ENCODE measurements at regions not wholly inside any gene's neighbourhood (a gene's known extent, or its start where the extent isn't known, plus 50 kb on each side); places are given as distances from the start of the nearest gene placed in this dataset.

DNA sequence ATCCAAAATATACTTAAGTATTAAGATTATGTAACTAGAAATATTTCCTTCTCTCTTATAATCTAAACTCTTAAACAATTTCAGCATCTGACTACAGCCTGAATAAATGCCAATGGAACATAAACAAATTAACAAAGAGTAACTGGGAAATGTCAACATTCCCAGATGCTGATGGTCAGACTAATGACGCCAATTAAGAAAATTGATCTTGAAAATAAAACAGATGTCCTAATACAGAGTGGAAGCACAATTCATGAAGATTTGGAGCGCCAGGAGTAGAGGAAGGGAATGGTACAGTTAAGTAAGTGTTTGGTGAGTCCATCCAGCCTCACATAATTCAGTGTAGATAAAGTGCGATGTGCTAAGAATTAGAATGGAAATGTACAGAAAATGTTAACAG is 203.7 kb upstream of the NWD2 start:
- no peak overlapping the region for H3K9ac ChIP-seq (ENCODE audit: low read length)
- H4K20me1 ChIP-seq (ENCODE audit: insufficient read depth), result no peaks in the 10 kb centered on the region
- no peaks in the 10 kb centered on the region for H3K27me3 ChIP-seq (ENCODE audit: insufficient read depth, low read depth, low read length)
- no peak overlapping the region for H3K4me3 ChIP-seq (ENCODE audit: low read length)
- no peak overlapping the region for H3K27ac ChIP-seq (ENCODE audit: low read length)
- no peak for TF ChIP-seq TAF1 (IDR thresholded peaks at IDR 0.05; ENCODE audit: low read depth)
- no peak for TF ChIP-seq POLR2AphosphoS5 (IDR thresholded peaks at IDR 0.05)
- TF ChIP-seq, protein P1, sequence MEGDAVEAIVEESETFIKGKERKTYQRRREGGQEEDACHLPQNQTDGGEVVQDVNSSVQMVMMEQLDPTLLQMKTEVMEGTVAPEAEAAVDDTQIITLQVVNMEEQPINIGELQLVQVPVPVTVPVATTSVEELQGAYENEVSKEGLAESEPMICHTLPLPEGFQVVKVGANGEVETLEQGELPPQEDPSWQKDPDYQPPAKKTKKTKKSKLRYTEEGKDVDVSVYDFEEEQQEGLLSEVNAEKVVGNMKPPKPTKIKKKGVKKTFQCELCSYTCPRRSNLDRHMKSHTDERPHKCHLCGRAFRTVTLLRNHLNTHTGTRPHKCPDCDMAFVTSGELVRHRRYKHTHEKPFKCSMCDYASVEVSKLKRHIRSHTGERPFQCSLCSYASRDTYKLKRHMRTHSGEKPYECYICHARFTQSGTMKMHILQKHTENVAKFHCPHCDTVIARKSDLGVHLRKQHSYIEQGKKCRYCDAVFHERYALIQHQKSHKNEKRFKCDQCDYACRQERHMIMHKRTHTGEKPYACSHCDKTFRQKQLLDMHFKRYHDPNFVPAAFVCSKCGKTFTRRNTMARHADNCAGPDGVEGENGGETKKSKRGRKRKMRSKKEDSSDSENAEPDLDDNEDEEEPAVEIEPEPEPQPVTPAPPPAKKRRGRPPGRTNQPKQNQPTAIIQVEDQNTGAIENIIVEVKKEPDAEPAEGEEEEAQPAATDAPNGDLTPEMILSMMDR (IDR thresholded peaks at IDR 0.05; ENCODE audit: poor library complexity, severe bottlenecking), result no peak
- TF ChIP-seq EP300 (conservative IDR thresholded peaks at IDR 0.05; ENCODE audit: poor library complexity, severe bottlenecking), result no peak
- TF ChIP-seq MXI1 (conservative IDR thresholded peaks at IDR 0.05; ENCODE audit: poor library complexity, severe bottlenecking), result no peak
- TF ChIP-seq, protein P2, sequence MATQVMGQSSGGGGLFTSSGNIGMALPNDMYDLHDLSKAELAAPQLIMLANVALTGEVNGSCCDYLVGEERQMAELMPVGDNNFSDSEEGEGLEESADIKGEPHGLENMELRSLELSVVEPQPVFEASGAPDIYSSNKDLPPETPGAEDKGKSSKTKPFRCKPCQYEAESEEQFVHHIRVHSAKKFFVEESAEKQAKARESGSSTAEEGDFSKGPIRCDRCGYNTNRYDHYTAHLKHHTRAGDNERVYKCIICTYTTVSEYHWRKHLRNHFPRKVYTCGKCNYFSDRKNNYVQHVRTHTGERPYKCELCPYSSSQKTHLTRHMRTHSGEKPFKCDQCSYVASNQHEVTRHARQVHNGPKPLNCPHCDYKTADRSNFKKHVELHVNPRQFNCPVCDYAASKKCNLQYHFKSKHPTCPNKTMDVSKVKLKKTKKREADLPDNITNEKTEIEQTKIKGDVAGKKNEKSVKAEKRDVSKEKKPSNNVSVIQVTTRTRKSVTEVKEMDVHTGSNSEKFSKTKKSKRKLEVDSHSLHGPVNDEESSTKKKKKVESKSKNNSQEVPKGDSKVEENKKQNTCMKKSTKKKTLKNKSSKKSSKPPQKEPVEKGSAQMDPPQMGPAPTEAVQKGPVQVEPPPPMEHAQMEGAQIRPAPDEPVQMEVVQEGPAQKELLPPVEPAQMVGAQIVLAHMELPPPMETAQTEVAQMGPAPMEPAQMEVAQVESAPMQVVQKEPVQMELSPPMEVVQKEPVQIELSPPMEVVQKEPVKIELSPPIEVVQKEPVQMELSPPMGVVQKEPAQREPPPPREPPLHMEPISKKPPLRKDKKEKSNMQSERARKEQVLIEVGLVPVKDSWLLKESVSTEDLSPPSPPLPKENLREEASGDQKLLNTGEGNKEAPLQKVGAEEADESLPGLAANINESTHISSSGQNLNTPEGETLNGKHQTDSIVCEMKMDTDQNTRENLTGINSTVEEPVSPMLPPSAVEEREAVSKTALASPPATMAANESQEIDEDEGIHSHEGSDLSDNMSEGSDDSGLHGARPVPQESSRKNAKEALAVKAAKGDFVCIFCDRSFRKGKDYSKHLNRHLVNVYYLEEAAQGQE (IDR thresholded peaks at IDR 0.05; ENCODE audit: borderline replicate concordance), result no peak
- TF ChIP-seq SMC3 (conservative IDR thresholded peaks at IDR 0.05; ENCODE audit: poor library complexity), result no peak
- TF ChIP-seq RAD21 (conservative IDR thresholded peaks at IDR 0.05), result no peak
- no peaks in the 10 kb centered on the region for H3K79me2 ChIP-seq (replicated peaks; ENCODE audit: insufficient read depth, low read length)
- H3K9me3 ChIP-seq (ENCODE audit: low read length), result no peaks in the 10 kb centered on the region
- H2AFZ ChIP-seq (ENCODE audit: low read depth, low read length), result no peak overlapping the region
- H3K4me2 ChIP-seq (ENCODE audit: low read length), result no peak overlapping the region
- no peaks in the 10 kb centered on the region for H3F3A ChIP-seq (ENCODE audit: insufficient read depth, low read length, poor library complexity, severe bottlenecking)
- H3K36me3 ChIP-seq (ENCODE audit: insufficient read depth, low read length), result no peaks in the 10 kb centered on the region
- no peaks in the 10 kb centered on the region for H3K9me2 ChIP-seq (ENCODE audit: insufficient read depth, low read length)

DNA sequence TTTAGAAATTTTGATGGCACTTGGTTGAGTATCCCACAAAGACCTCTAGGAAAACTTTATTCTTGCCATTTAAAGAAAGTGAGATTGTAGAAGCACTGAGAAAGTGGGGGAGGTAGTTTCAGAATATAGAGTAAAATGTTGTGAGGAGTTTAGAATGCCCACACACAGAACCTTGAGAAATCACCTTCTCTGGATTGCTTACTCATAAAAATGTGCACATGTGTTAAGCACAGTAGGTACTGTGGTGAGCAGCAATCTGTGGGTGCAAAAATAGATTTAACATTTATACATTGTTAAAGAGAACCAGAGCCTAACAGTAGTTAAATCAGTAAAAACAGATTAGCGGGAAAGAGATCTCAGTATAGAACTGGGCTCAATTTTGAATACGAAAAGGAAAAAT is 201.2 kb upstream of the NWD2 start:
- no peak overlapping the region for H3K27ac ChIP-seq (ENCODE audit: low read length)
- TF ChIP-seq, protein P2 (IDR thresholded peaks at IDR 0.05; ENCODE audit: borderline replicate concordance), result no peak
- TF ChIP-seq MXI1 (conservative IDR thresholded peaks at IDR 0.05; ENCODE audit: poor library complexity, severe bottlenecking) (no peak), TAF1 (IDR thresholded peaks at IDR 0.05; ENCODE audit: low read depth) (no peak), RAD21 (conservative IDR thresholded peaks at IDR 0.05) (no peak), EZH2 (IDR thresholded peaks at IDR 0.05; ENCODE audit: borderline replicate concordance, insufficient read depth, low read length, poor library complexity, severe bottlenecking) (no peak), POLR2AphosphoS5 (IDR thresholded peaks at IDR 0.05) (no peak), EP300 (conservative IDR thresholded peaks at IDR 0.05; ENCODE audit: poor library complexity, severe bottlenecking) (no peak), SMC3 (conservative IDR thresholded peaks at IDR 0.05; ENCODE audit: poor library complexity) (no peak)
- TF ChIP-seq, protein P1 (IDR thresholded peaks at IDR 0.05; ENCODE audit: poor library complexity, severe bottlenecking), result no peak
- H2AFZ ChIP-seq (ENCODE audit: low read depth, low read length), result no peak overlapping the region
- no peaks in the 10 kb centered on the region for H3K27me3 ChIP-seq (ENCODE audit: insufficient read depth, low read depth, low read length)
- H3K79me2 ChIP-seq (replicated peaks; ENCODE audit: insufficient read depth, low read length), result no peaks in the 10 kb centered on the region
- no peaks in the 10 kb centered on the region for H3K9me2 ChIP-seq (ENCODE audit: insufficient read depth, low read length)
- no peaks in the 10 kb centered on the region for H3K36me3 ChIP-seq (ENCODE audit: insufficient read depth, low read length)
- H3K9ac ChIP-seq (ENCODE audit: low read length), result no peak overlapping the region
- H3K4me2 ChIP-seq (ENCODE audit: low read length), result no peak overlapping the region
- no peaks in the 10 kb centered on the region for H4K20me1 ChIP-seq (ENCODE audit: insufficient read depth)
- no peaks in the 10 kb centered on the region for H3F3A ChIP-seq (ENCODE audit: insufficient read depth, low read length, poor library complexity, severe bottlenecking)
- no peaks in the 10 kb centered on the region for H3K9me3 ChIP-seq (ENCODE audit: low read length)
- no peak overlapping the region for H3K4me3 ChIP-seq (ENCODE audit: low read length)

Measured in neural cell (in vitro differentiated cells).